Panc1 (cell line): ENCODE measurements at regions not wholly inside any gene's neighbourhood (a gene's known extent, or its start where the extent isn't known, plus 50 kb on each side); places are given as distances from the start of the nearest gene placed in this dataset.

Experiments used
- POLR2AphosphoS5 ChIP-seq: IDR thresholded peaks from 2 replicates; pipeline ENCODE4 v1.6.1; 2012; ENCODE audit warnings: mild to moderate bottlenecking, low read depth, low read length, moderate library complexity
- SIN3A ChIP-seq: IDR thresholded peaks from 2 replicates; pipeline ENCODE4 v1.6.1; 2012; ENCODE audit warnings: low read depth, mild to moderate bottlenecking, low read length, moderate library complexity, borderline replicate concordance; ENCODE audit not compliant: insufficient read depth
- TCF7L2 ChIP-seq: IDR thresholded peaks from 2 replicates; pipeline ENCODE4 v1.6.1; 2011; ENCODE audit warnings: mild to moderate bottlenecking, low read depth, low read length, inconsistent platforms
- TF ChIP-seq, protein P1 (sequence below): fragments of 450-650 bp; IDR thresholded peaks from 2 replicates; pipeline ENCODE4 v1.5.1; 2017; ENCODE audit warnings: mild to moderate bottlenecking

GRCh38 chr6:33910594-33910993, 106.8 kb upstream of the MLN start:
- TF ChIP-seq, protein P1, sequence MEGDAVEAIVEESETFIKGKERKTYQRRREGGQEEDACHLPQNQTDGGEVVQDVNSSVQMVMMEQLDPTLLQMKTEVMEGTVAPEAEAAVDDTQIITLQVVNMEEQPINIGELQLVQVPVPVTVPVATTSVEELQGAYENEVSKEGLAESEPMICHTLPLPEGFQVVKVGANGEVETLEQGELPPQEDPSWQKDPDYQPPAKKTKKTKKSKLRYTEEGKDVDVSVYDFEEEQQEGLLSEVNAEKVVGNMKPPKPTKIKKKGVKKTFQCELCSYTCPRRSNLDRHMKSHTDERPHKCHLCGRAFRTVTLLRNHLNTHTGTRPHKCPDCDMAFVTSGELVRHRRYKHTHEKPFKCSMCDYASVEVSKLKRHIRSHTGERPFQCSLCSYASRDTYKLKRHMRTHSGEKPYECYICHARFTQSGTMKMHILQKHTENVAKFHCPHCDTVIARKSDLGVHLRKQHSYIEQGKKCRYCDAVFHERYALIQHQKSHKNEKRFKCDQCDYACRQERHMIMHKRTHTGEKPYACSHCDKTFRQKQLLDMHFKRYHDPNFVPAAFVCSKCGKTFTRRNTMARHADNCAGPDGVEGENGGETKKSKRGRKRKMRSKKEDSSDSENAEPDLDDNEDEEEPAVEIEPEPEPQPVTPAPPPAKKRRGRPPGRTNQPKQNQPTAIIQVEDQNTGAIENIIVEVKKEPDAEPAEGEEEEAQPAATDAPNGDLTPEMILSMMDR, result no peak
- TF ChIP-seq POLR2AphosphoS5 (no peak), SIN3A (no peak), TCF7L2 (no peak)
